Panc1 (cell line): ENCODE measurements at regions not wholly inside any gene's neighbourhood (a gene's known extent, or its start where the extent isn't known, plus 50 kb on each side); places are given as distances from the start of the nearest gene placed in this dataset.
"Not testable (repeated sequence)": the region's sequence is repeated elsewhere in the genome, so short reads cannot be mapped to it uniquely, and the experiment has no call there.

ENCODE experiments used
- ATAC-seq: fragments of 200-7000 bp; cut with Tn5 transposase; 2 replicates; pipeline ENCODE4 v1.9.1; 2020; ENCODE audit warnings: mild to moderate bottlenecking, moderate library complexity
- BruUV-seq: library from RNA; stranded (reverse); fragments of 400-500 nt; replicated peaks from 2 replicates; lab custom pipeline; 2021; lab: Mats Ljungman, UMichigan
- CTCF ChIA-PET: fragments of 300-600 bp; sonication (Branson Sonifier 250); formaldehyde crosslinking; loops from one replicate; lab custom pipeline; 2022; ENCODE audit warnings: antibody characterized with exemption; lab: Charles Lee
- POLR2A ChIA-PET: fragments of 300-600 bp; sonication (Branson Sonifier 250); formaldehyde crosslinking; loops from one replicate; lab custom pipeline; 2022; ENCODE audit warnings: antibody characterized with exemption; lab: Charles Lee
- DNase-seq: peaks from one replicate; pipeline ENCODE4 v3.0.0-alpha.2; 2010; ENCODE audit warnings: low read depth, low spot score
- H3K27ac ChIP-seq: 2 replicates; pipeline ENCODE4 v1.5.1; 2011; ENCODE audit warnings: mild to moderate bottlenecking, low read length, inconsistent platforms
- H3K27me3 ChIP-seq: fragments of 200-500 bp; sonication (Bioruptor generic); 2 replicates; pipeline ENCODE4 v1.6.0; 2014; ENCODE audit warnings: low read length, inconsistent platforms; ENCODE audit not compliant: control insufficient read depth, insufficient read depth
- H3K36me3 ChIP-seq: fragments of 200-500 bp; sonication (Bioruptor generic); 2 replicates; pipeline ENCODE4 v1.5.1; 2014; ENCODE audit warnings: inconsistent platforms, mild to moderate bottlenecking, low read length, moderate library complexity; ENCODE audit not compliant: control insufficient read depth, insufficient read depth
- H3K4me1 ChIP-seq: 2 replicates; pipeline ENCODE4 v1.5.1; 2011; ENCODE audit warnings: inconsistent platforms, mild to moderate bottlenecking, low read length, moderate library complexity; ENCODE audit not compliant: control insufficient read depth, insufficient read depth
- H3K4me3 ChIP-seq, 2 experiments: 2 replicates each; pipeline ENCODE4 v1.5.1; 2011 to 2012; ENCODE audit warnings: low read depth in 2 of 2, low read length in 2 of 2, mild to moderate bottlenecking in 2 of 2, inconsistent platforms in 1 of 2, moderate library complexity in 1 of 2
- H3K9me3 ChIP-seq: fragments of 200-500 bp; sonication (Bioruptor generic); 2 replicates; pipeline ENCODE4 v1.5.1; 2014; ENCODE audit warnings: low read depth, mild to moderate bottlenecking, inconsistent platforms, low read length, moderate library complexity; ENCODE audit not compliant: control insufficient read depth, insufficient read depth
- CTCF ChIP-seq: fragments of 450-650 bp; IDR thresholded peaks from 2 replicates; pipeline ENCODE4 v1.5.1; 2017; ENCODE audit warnings: mild to moderate bottlenecking
- POLR2AphosphoS5 ChIP-seq: IDR thresholded peaks from 2 replicates; pipeline ENCODE4 v1.6.1; 2012; ENCODE audit warnings: mild to moderate bottlenecking, low read depth, low read length, moderate library complexity
- REST ChIP-seq, 2 experiments: IDR thresholded peaks; 2 replicates each; pipeline ENCODE4 v1.6.1; 2011 to 2012; ENCODE audit warnings: low read depth in 2 of 2, control low read depth in 1 of 2, low read length in 1 of 2, mild to moderate bottlenecking in 1 of 2, moderate library complexity in 1 of 2; ENCODE audit not compliant: insufficient read depth in 1 of 2
- SIN3A ChIP-seq: IDR thresholded peaks from 2 replicates; pipeline ENCODE4 v1.6.1; 2012; ENCODE audit warnings: low read depth, mild to moderate bottlenecking, low read length, moderate library complexity, borderline replicate concordance; ENCODE audit not compliant: insufficient read depth
- TCF7L2 ChIP-seq: IDR thresholded peaks from 2 replicates; pipeline ENCODE4 v1.6.1; 2011; ENCODE audit warnings: mild to moderate bottlenecking, low read depth, low read length, inconsistent platforms
- in situ Hi-C: cut with HindIII; loops from 2 replicates; pipeline ENCODE4 v1.10.0; 2016; ENCODE audit warnings: low sequenced_read_pairs, low pct_unique_long_range_greater_than_20kb
- intact Hi-C: fragments of 100-400 bp; cut with micrococcal nuclease; formaldehyde crosslinking; loops from one replicate; pipeline ENCODE4 v1.10.0; 2022; ENCODE audit not compliant: unreplicated experiment

GRCh38 chr19:22526661-22527272 is 104.6 kb upstream of the ZNF98 start:
- Histone ChIP-seq H3K27me3 (no peaks in the 10 kb centered on the region), H3K9me3 (no peaks in the 10 kb centered on the region), H3K4me3 (no peak overlapping the region), H3K36me3 (no peaks in the 10 kb centered on the region), H3K4me1 (no peaks in the 10 kb centered on the region), H3K27ac (no peak overlapping the region)
- ChIA-PET POLR2A (interaction anchor here (0.7 kb wide), 1 partner anchor 1750 kb away, joined by 3 read pairs; no protein-coding TSS in a partner anchor), CTCF (no interaction called here)
- in situ Hi-C loops: no loop called here
- TF ChIP-seq POLR2AphosphoS5 (no peak), TCF7L2 (no peak), REST (IDR thresholded peaks at IDR 0.05; ENCODE audit: insufficient read depth in 1 of 2, low read depth in 2 of 2, low read length in 1 of 2) (no peak), SIN3A (no peak), CTCF (no peak)
- ATAC-seq (no peak), DNase-seq (no peak)
- no TSS peak for BruUV-seq
- intact Hi-C loops: no loop called here

- TF ChIP-seq SIN3A (no peak), TCF7L2 (no peak), CTCF (no peak)
- Histone ChIP-seq H3K27ac (no peak overlapping the region), H3K9me3 (no peaks in the 10 kb centered on the region), H3K4me1 (no peaks in the 10 kb centered on the region), H3K27me3 (no peaks in the 10 kb centered on the region), H3K36me3 (no peaks in the 10 kb centered on the region), H3K4me3 (no peak overlapping the region)
- ATAC-seq: no peak
- ChIA-PET CTCF (no interaction called here), POLR2A (no interaction called here)
- intact Hi-C loops (no loop called here), in situ Hi-C loops (no loop called here)
- no TSS peak for BruUV-seq
- DNase-seq: no peak
Measured at GRCh38 chr19:22523940-22524339, 101.8 kb upstream of the ZNF98 start.

GRCh38 chr19:22519562-22519961 is 97.4 kb upstream of the ZNF98 start:
- BruUV-seq, H3K4me1 ChIP-seq, H3K27ac ChIP-seq, H3K4me3 ChIP-seq, H3K27me3 ChIP-seq, H3K36me3 ChIP-seq, POLR2A ChIA-PET, H3K9me3 ChIP-seq, ATAC-seq, DNase-seq, CTCF ChIA-PET, intact Hi-C loops, in situ Hi-C loops: not testable (repeated sequence)
